ENCODE measurements at regions not wholly inside any gene's neighbourhood (a gene's known extent, or its start where the extent isn't known, plus 50 kb on each side); places are given as distances from the start of the nearest gene placed in this dataset.

- TF ChIP-seq CTCF (IDR thresholded peaks at IDR 0.05; ENCODE audit: low read depth, low read length, missing input control) (no peak), MAX (IDR thresholded peaks at IDR 0.05) (no peak), YY1 (IDR thresholded peaks at IDR 0.05) (no peak), REST (IDR thresholded peaks at IDR 0.05) (no peak), EGR1 (IDR thresholded peaks at IDR 0.05; ENCODE audit: low read depth in 2 of 2) (no peak), SP1 (IDR thresholded peaks at IDR 0.05) (no peak), RAD21 (IDR thresholded peaks at IDR 0.05) (no peak), ATF3 (IDR thresholded peaks at IDR 0.05) (no peak), TAF1 (conservative IDR thresholded peaks at IDR 0.05) (no peak), FOXA1 (IDR thresholded peaks at IDR 0.05) (no peak)
Measured at GRCh38 chr17:77825621-77826020, 132.9 kb upstream of the TNRC6C start.

Data from liver (tissue), 3 donors.